Liver (tissue), 8 donors: ENCODE measurements at regions not wholly inside any gene's neighbourhood (a gene's known extent, or its start where the extent isn't known, plus 50 kb on each side); places are given as distances from the start of the nearest gene placed in this dataset.

Experiments
- DNase-seq: peaks from one replicate; pipeline ENCODE4 v3.0.0-alpha.2; 2017; ENCODE audit warnings: low spot score
- H3K27ac ChIP-seq, 2 donors: one replicate each; pipeline ENCODE4 v1.7.0; 2013; ENCODE audit warnings: inconsistent platforms in 2 of 2, low read length in 2 of 2, control low read depth in 1 of 2, low read depth in 1 of 2, mild to moderate bottlenecking in 1 of 2
- H3K27me3 ChIP-seq, 4 donors: one replicate each; pipeline versions ENCODE4 v1.6.1 to v1.7.0; 2013; ENCODE audit warnings: low read length in 3 of 4, inconsistent platforms in 1 of 4, mild to moderate bottlenecking in 1 of 4, moderate library complexity in 1 of 4; ENCODE audit not compliant: control insufficient read depth in 4 of 4, insufficient read depth in 4 of 4
- H3K36me3 ChIP-seq, 4 donors: one replicate each; pipeline versions ENCODE4 v1.6.1 to v1.7.0; 2013; ENCODE audit warnings: low read length in 3 of 4, mild to moderate bottlenecking in 3 of 4, low read depth in 1 of 4, moderate library complexity in 1 of 4; ENCODE audit not compliant: control insufficient read depth in 4 of 4, insufficient read depth in 3 of 4
- H3K4me1 ChIP-seq, 4 donors: one replicate each; pipeline versions ENCODE4 v1.6.1 to v1.7.0; 2013; ENCODE audit warnings: low read length in 3 of 4, mild to moderate bottlenecking in 3 of 4, moderate library complexity in 1 of 4; ENCODE audit not compliant: control insufficient read depth in 4 of 4, insufficient read depth in 4 of 4
- H3K4me3 ChIP-seq, 3 donors: one replicate each; pipeline versions ENCODE4 v1.6.1 to v1.7.0; 2013; ENCODE audit warnings: low read length in 3 of 3, control low read depth in 1 of 3, low read depth in 1 of 3, mild to moderate bottlenecking in 1 of 3
- H3K9ac ChIP-seq, 2 donors: one replicate each; pipeline ENCODE4 v1.7.0; 2013; ENCODE audit warnings: low read length in 2 of 2, mild to moderate bottlenecking in 2 of 2, moderate library complexity in 2 of 2, control low read depth in 1 of 2, low read depth in 1 of 2
- H3K9me3 ChIP-seq, 4 donors: one replicate each; pipeline versions ENCODE4 v1.6.1 to v1.7.0; 2013; ENCODE audit warnings: low read length in 3 of 4; ENCODE audit not compliant: control insufficient read depth in 4 of 4
- ATF3 ChIP-seq: IDR thresholded peaks from 2 replicates; pipeline ENCODE4 v1.6.1; 2016; ENCODE audit warnings: antibody characterized with exemption
- EGR1 ChIP-seq, 2 donors: IDR thresholded peaks; 2 replicates each; pipeline ENCODE4 v1.6.1; 2016 to 2018; ENCODE audit warnings: antibody characterized with exemption in 2 of 2, low read depth in 2 of 2
- FOXA1 ChIP-seq: IDR thresholded peaks from 2 replicates; pipeline ENCODE4 v1.6.1; 2016; ENCODE audit warnings: antibody characterized with exemption
- FOXA2 ChIP-seq: IDR thresholded peaks from 2 replicates; pipeline ENCODE4 v1.6.1; 2016; ENCODE audit warnings: antibody characterized with exemption
- GABPA ChIP-seq, 2 donors: IDR thresholded peaks in 1 of 2; conservative IDR thresholded peaks in 1 of 2; 2 replicates each; pipeline ENCODE4 v1.6.1; 2016; ENCODE audit warnings: antibody characterized with exemption in 2 of 2, mild to moderate bottlenecking in 1 of 2, moderate library complexity in 1 of 2
- HNF4A ChIP-seq, 2 donors: conservative IDR thresholded peaks; 2 replicates each; pipeline ENCODE4 v1.6.1; 2016; ENCODE audit warnings: antibody characterized with exemption in 2 of 2, mild to moderate bottlenecking in 2 of 2
- HNF4G ChIP-seq: IDR thresholded peaks from 2 replicates; pipeline ENCODE4 v1.6.1; 2016; ENCODE audit warnings: antibody characterized with exemption
- JUND ChIP-seq, 2 donors: IDR thresholded peaks; 2 replicates each; pipeline ENCODE4 v1.6.1; 2016; ENCODE audit warnings: antibody characterized with exemption in 2 of 2
- NR2F2 ChIP-seq: IDR thresholded peaks from 2 replicates; pipeline ENCODE4 v1.6.1; 2016; ENCODE audit warnings: antibody characterized with exemption
- SP1 ChIP-seq: IDR thresholded peaks from 2 replicates; pipeline ENCODE4 v1.6.1; 2018; ENCODE audit warnings: antibody characterized with exemption, mild to moderate bottlenecking
- TAF1 ChIP-seq: conservative IDR thresholded peaks from 2 replicates; pipeline ENCODE4 v1.6.1; 2016; ENCODE audit warnings: antibody characterized with exemption, mild to moderate bottlenecking
- WGBS: extraction: QIAGEN DNeasy Blood & Tissue Kit; methylation state at CpG from one replicate; pipeline ENCODE4 v1.1.7; 2013; 5-methylcytosine and 5-hydroxymethylcytosine counted together
- TF ChIP-seq, protein P1 (sequence below): fragments of 150-350 bp; IDR thresholded peaks from 2 replicates; pipeline ENCODE4 v1.5.1; 2017; ENCODE audit warnings: improper control_type of control experiment, low read depth, low read length; ENCODE audit not compliant: missing input control
- TF ChIP-seq, protein P2 (sequence below): IDR thresholded peaks from 2 replicates; pipeline ENCODE4 v1.6.1; 2016; ENCODE audit warnings: antibody characterized with exemption, mild to moderate bottlenecking
- TF ChIP-seq, protein P3 (sequence below): IDR thresholded peaks from 2 replicates; pipeline ENCODE4 v1.6.1; 2016; ENCODE audit warnings: antibody characterized with exemption
- donor health status: healthy.
- donor health status: healthy.
- donor health status: healthy.
- donor health status: healthy.
- donor health status: healthy.

DNA sequence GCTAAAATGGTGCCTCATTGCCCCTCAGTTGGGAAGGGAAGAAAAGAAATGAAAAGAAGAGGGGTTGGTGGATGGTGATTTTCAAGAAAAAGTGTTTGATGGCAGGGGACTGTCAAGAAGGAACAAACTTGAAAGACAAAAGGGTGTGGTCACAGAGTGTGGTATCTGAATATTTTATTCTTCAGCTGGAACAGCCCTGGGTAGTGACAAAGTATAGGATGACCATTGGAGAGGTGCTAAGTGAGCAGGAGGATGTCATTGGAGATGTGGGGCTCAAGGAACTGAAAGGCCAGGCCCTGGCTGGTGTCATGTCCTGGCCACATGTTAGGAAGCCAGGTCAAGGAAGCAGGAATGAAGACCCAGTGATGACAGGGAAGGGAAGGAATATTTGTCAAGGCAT, 71.0 kb upstream of the CD55 start:
- H3K9me3 ChIP-seq: no peaks in the 10 kb centered on the region
- DNase-seq: no peak
- H3K27me3 ChIP-seq: no peaks in the 10 kb centered on the region
- H3K27ac ChIP-seq: no peak overlapping the region
- H3K4me1 ChIP-seq: peaks cover 0 to 7% (median 2%) of the 10 kb centered on the region in 4 donors
- TF ChIP-seq, protein P1, sequence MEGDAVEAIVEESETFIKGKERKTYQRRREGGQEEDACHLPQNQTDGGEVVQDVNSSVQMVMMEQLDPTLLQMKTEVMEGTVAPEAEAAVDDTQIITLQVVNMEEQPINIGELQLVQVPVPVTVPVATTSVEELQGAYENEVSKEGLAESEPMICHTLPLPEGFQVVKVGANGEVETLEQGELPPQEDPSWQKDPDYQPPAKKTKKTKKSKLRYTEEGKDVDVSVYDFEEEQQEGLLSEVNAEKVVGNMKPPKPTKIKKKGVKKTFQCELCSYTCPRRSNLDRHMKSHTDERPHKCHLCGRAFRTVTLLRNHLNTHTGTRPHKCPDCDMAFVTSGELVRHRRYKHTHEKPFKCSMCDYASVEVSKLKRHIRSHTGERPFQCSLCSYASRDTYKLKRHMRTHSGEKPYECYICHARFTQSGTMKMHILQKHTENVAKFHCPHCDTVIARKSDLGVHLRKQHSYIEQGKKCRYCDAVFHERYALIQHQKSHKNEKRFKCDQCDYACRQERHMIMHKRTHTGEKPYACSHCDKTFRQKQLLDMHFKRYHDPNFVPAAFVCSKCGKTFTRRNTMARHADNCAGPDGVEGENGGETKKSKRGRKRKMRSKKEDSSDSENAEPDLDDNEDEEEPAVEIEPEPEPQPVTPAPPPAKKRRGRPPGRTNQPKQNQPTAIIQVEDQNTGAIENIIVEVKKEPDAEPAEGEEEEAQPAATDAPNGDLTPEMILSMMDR: no peak
- TF ChIP-seq SP1: no peak
- no peak for TF ChIP-seq JUND (IDR thresholded peaks at IDR 0.05)
- TF ChIP-seq, protein P2, sequence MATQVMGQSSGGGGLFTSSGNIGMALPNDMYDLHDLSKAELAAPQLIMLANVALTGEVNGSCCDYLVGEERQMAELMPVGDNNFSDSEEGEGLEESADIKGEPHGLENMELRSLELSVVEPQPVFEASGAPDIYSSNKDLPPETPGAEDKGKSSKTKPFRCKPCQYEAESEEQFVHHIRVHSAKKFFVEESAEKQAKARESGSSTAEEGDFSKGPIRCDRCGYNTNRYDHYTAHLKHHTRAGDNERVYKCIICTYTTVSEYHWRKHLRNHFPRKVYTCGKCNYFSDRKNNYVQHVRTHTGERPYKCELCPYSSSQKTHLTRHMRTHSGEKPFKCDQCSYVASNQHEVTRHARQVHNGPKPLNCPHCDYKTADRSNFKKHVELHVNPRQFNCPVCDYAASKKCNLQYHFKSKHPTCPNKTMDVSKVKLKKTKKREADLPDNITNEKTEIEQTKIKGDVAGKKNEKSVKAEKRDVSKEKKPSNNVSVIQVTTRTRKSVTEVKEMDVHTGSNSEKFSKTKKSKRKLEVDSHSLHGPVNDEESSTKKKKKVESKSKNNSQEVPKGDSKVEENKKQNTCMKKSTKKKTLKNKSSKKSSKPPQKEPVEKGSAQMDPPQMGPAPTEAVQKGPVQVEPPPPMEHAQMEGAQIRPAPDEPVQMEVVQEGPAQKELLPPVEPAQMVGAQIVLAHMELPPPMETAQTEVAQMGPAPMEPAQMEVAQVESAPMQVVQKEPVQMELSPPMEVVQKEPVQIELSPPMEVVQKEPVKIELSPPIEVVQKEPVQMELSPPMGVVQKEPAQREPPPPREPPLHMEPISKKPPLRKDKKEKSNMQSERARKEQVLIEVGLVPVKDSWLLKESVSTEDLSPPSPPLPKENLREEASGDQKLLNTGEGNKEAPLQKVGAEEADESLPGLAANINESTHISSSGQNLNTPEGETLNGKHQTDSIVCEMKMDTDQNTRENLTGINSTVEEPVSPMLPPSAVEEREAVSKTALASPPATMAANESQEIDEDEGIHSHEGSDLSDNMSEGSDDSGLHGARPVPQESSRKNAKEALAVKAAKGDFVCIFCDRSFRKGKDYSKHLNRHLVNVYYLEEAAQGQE: no peak
- TF ChIP-seq HNF4A (conservative IDR thresholded peaks at IDR 0.05): no peak
- TF ChIP-seq GABPA (IDR thresholded peaks at IDR 0.05 in 1 of 2, conservative IDR thresholded peaks at IDR 0.05 in 1 of 2): no peak
- no peak for TF ChIP-seq FOXA1
- no peak for TF ChIP-seq TAF1
- no peak for TF ChIP-seq EGR1 (IDR thresholded peaks at IDR 0.05; ENCODE audit: low read depth in 2 of 2)
- no peak for TF ChIP-seq HNF4G
- H3K9ac ChIP-seq: no peak overlapping the region
- H3K36me3 ChIP-seq: no peaks in the 10 kb centered on the region
- no peak overlapping the region for H3K4me3 ChIP-seq

GRCh38 chr1:207251066-207251465, 70.4 kb upstream of the CD55 start:
- Histone ChIP-seq H3K4me3 (no peak overlapping the region), H3K9me3 (no peaks in the 10 kb centered on the region), H3K36me3 (no peaks in the 10 kb centered on the region), H3K27ac (no peak overlapping the region), H3K27me3 (no peaks in the 10 kb centered on the region), H3K4me1 (peaks cover 0 to 2% (median under 1%) of the 10 kb centered on the region in 4 donors), H3K9ac (no peak overlapping the region)
- TF ChIP-seq HNF4A (conservative IDR thresholded peaks at IDR 0.05): no peak
- TF ChIP-seq, protein P3, sequence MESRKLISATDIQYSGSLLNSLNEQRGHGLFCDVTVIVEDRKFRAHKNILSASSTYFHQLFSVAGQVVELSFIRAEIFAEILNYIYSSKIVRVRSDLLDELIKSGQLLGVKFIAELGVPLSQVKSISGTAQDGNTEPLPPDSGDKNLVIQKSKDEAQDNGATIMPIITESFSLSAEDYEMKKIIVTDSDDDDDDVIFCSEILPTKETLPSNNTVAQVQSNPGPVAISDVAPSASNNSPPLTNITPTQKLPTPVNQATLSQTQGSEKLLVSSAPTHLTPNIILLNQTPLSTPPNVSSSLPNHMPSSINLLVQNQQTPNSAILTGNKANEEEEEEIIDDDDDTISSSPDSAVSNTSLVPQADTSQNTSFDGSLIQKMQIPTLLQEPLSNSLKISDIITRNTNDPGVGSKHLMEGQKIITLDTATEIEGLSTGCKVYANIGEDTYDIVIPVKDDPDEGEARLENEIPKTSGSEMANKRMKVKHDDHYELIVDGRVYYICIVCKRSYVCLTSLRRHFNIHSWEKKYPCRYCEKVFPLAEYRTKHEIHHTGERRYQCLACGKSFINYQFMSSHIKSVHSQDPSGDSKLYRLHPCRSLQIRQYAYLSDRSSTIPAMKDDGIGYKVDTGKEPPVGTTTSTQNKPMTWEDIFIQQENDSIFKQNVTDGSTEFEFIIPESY: no peak
- 95% methylated on average over 1 of the region's 1 CpG for WGBS
- no peak for DNase-seq

DNA sequence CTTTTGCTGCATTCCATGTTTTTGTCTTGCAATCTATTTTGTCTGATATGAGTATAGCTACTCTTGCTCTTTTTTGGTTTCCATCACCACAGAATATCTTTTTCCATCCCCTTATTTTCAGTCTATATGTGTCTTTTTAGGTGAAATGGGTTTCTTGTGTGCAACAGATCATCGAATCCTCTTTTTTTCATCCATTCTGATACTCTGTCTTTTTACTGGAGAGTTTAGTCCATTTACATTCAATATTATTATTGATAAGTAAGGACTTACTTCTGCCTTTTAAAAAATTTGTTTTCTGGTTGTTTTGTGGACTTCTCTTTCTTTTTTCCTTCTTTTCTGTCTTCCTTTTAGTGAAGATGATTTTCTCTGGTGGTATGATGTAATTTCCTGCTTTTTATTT, 64.6 kb upstream of the CD55 start:
- Histone ChIP-seq H3K36me3 (no peaks in the 10 kb centered on the region), H3K4me1 (no peaks in the 10 kb centered on the region), H3K4me3 (no peak overlapping the region), H3K9me3 (no peaks in the 10 kb centered on the region), H3K9ac (no peak overlapping the region), H3K27ac (no peak overlapping the region), H3K27me3 (no peaks in the 10 kb centered on the region)
- WGBS: 97% methylated on average over 1 of the region's 1 CpG
- no peak for DNase-seq
- TF ChIP-seq FOXA2 (no peak), NR2F2 (no peak), SP1 (no peak), JUND (IDR thresholded peaks at IDR 0.05) (no peak), ATF3 (no peak), GABPA (IDR thresholded peaks at IDR 0.05 in 1 of 2, conservative IDR thresholded peaks at IDR 0.05 in 1 of 2) (no peak), HNF4G (no peak), HNF4A (conservative IDR thresholded peaks at IDR 0.05) (no peak), TAF1 (no peak)
- TF ChIP-seq, protein P1: no peak
